Panc1 (cell line): ENCODE measurements at regions not wholly inside any gene's neighbourhood (a gene's known extent, or its start where the extent isn't known, plus 50 kb on each side); places are given as distances from the start of the nearest gene placed in this dataset.

ENCODE experiments used
- ATAC-seq: fragments of 200-7000 bp; cut with Tn5 transposase; 2 replicates; pipeline ENCODE4 v1.9.1; 2020; ENCODE audit warnings: mild to moderate bottlenecking, moderate library complexity
- BruUV-seq: library from RNA; stranded (reverse); fragments of 400-500 nt; replicated peaks from 2 replicates; lab custom pipeline; 2021; lab: Mats Ljungman, UMichigan
- CTCF ChIA-PET: fragments of 300-600 bp; sonication (Branson Sonifier 250); formaldehyde crosslinking; loops from one replicate; lab custom pipeline; 2022; ENCODE audit warnings: antibody characterized with exemption; lab: Charles Lee
- POLR2A ChIA-PET: fragments of 300-600 bp; sonication (Branson Sonifier 250); formaldehyde crosslinking; loops from one replicate; lab custom pipeline; 2022; ENCODE audit warnings: antibody characterized with exemption; lab: Charles Lee
- DNase-seq: peaks from one replicate; pipeline ENCODE4 v3.0.0-alpha.2; 2010; ENCODE audit warnings: low read depth, low spot score
- H3K27ac ChIP-seq: 2 replicates; pipeline ENCODE4 v1.5.1; 2011; ENCODE audit warnings: mild to moderate bottlenecking, low read length, inconsistent platforms
- H3K27me3 ChIP-seq: fragments of 200-500 bp; sonication (Bioruptor generic); 2 replicates; pipeline ENCODE4 v1.6.0; 2014; ENCODE audit warnings: low read length, inconsistent platforms; ENCODE audit not compliant: control insufficient read depth, insufficient read depth
- H3K36me3 ChIP-seq: fragments of 200-500 bp; sonication (Bioruptor generic); 2 replicates; pipeline ENCODE4 v1.5.1; 2014; ENCODE audit warnings: inconsistent platforms, mild to moderate bottlenecking, low read length, moderate library complexity; ENCODE audit not compliant: control insufficient read depth, insufficient read depth
- H3K4me1 ChIP-seq: 2 replicates; pipeline ENCODE4 v1.5.1; 2011; ENCODE audit warnings: inconsistent platforms, mild to moderate bottlenecking, low read length, moderate library complexity; ENCODE audit not compliant: control insufficient read depth, insufficient read depth
- H3K4me3 ChIP-seq, 2 experiments: 2 replicates each; pipeline ENCODE4 v1.5.1; 2011 to 2012; ENCODE audit warnings: low read depth in 2 of 2, low read length in 2 of 2, mild to moderate bottlenecking in 2 of 2, inconsistent platforms in 1 of 2, moderate library complexity in 1 of 2
- H3K9me3 ChIP-seq: fragments of 200-500 bp; sonication (Bioruptor generic); 2 replicates; pipeline ENCODE4 v1.5.1; 2014; ENCODE audit warnings: low read depth, mild to moderate bottlenecking, inconsistent platforms, low read length, moderate library complexity; ENCODE audit not compliant: control insufficient read depth, insufficient read depth
- CTCF ChIP-seq: fragments of 450-650 bp; IDR thresholded peaks from 2 replicates; pipeline ENCODE4 v1.5.1; 2017; ENCODE audit warnings: mild to moderate bottlenecking
- POLR2AphosphoS5 ChIP-seq: IDR thresholded peaks from 2 replicates; pipeline ENCODE4 v1.6.1; 2012; ENCODE audit warnings: mild to moderate bottlenecking, low read depth, low read length, moderate library complexity
- REST ChIP-seq, 2 experiments: IDR thresholded peaks; 2 replicates each; pipeline ENCODE4 v1.6.1; 2011 to 2012; ENCODE audit warnings: low read depth in 2 of 2, control low read depth in 1 of 2, low read length in 1 of 2, mild to moderate bottlenecking in 1 of 2, moderate library complexity in 1 of 2; ENCODE audit not compliant: insufficient read depth in 1 of 2
- SIN3A ChIP-seq: IDR thresholded peaks from 2 replicates; pipeline ENCODE4 v1.6.1; 2012; ENCODE audit warnings: low read depth, mild to moderate bottlenecking, low read length, moderate library complexity, borderline replicate concordance; ENCODE audit not compliant: insufficient read depth
- TCF7L2 ChIP-seq: IDR thresholded peaks from 2 replicates; pipeline ENCODE4 v1.6.1; 2011; ENCODE audit warnings: mild to moderate bottlenecking, low read depth, low read length, inconsistent platforms
- in situ Hi-C: cut with HindIII; loops from 2 replicates; pipeline ENCODE4 v1.10.0; 2016; ENCODE audit warnings: low sequenced_read_pairs, low pct_unique_long_range_greater_than_20kb
- intact Hi-C: fragments of 100-400 bp; cut with micrococcal nuclease; formaldehyde crosslinking; loops from one replicate; pipeline ENCODE4 v1.10.0; 2022; ENCODE audit not compliant: unreplicated experiment

GRCh38 chr13:104837756-104838155 lies 1697.7 kb downstream of the EFNB2 start:
- H3K27me3 ChIP-seq, result no peaks in the 10 kb centered on the region
- DNase-seq (no peak), ATAC-seq (no peak)
- H3K9me3 ChIP-seq, result no peaks in the 10 kb centered on the region
- CTCF ChIA-PET, result no interaction called here
- intact Hi-C loops, result no loop called here
- TF ChIP-seq POLR2AphosphoS5, result no peak
- TF ChIP-seq REST (IDR thresholded peaks at IDR 0.05; ENCODE audit: insufficient read depth in 1 of 2, low read depth in 2 of 2, low read length in 1 of 2), result no peak
- TF ChIP-seq SIN3A, result no peak
- TF ChIP-seq TCF7L2, result no peak
- TF ChIP-seq CTCF, result no peak
- H3K27ac ChIP-seq, result no peak overlapping the region
- H3K4me3 ChIP-seq, result no peak overlapping the region
- POLR2A ChIA-PET, result no interaction called here
- in situ Hi-C loops, result no loop called here
- no peaks in the 10 kb centered on the region for H3K36me3 ChIP-seq
- H3K4me1 ChIP-seq, result no peaks in the 10 kb centered on the region
- no TSS peak for BruUV-seq

- Histone ChIP-seq H3K4me3 (no peak overlapping the region), H3K9me3 (no peaks in the 10 kb centered on the region), H3K27ac (no peak overlapping the region), H3K36me3 (no peaks in the 10 kb centered on the region), H3K27me3 (no peaks in the 10 kb centered on the region), H3K4me1 (no peaks in the 10 kb centered on the region)
- no peak for DNase-seq
- POLR2A ChIA-PET, result no interaction called here
- in situ Hi-C loops (no loop called here), intact Hi-C loops (no loop called here)
- CTCF ChIA-PET, result no interaction called here
- ATAC-seq, result no peak
- BruUV-seq, result no TSS peak
- TF ChIP-seq REST (IDR thresholded peaks at IDR 0.05; ENCODE audit: insufficient read depth in 1 of 2, low read depth in 2 of 2, low read length in 1 of 2) (no peak), TCF7L2 (no peak), SIN3A (no peak), CTCF (no peak), POLR2AphosphoS5 (no peak)
Measured at GRCh38 chr13:104833221-104833620, 1702.2 kb downstream of the EFNB2 start.
